Ovary (tissue), 3 donors: ENCODE measurements at regions not wholly inside any gene's neighbourhood (a gene's known extent, or its start where the extent isn't known, plus 50 kb on each side); places are given as distances from the start of the nearest gene placed in this dataset.

ENCODE experiments used
- POLR2A ChIP-seq: fragments of 450-650 bp; IDR thresholded peaks from one replicate; pipeline ENCODE4 v1.6.1; 2017; ENCODE audit warnings: antibody characterized with exemption, mild to moderate bottlenecking, moderate library complexity
- TF ChIP-seq, protein P1 (sequence below), 3 donors: fragments of 450-650 bp in 2 of 3; fragments of 200-600 bp in 1 of 3; IDR thresholded peaks; one replicate each; pipeline versions ENCODE4 v1.5.1 to v1.8.0; 2016 to 2022; ENCODE audit warnings: antibody characterized with exemption in 3 of 3, mild to moderate bottlenecking in 1 of 3
- donor health status: DM: no; HTN: no; CAD: no.

DNA sequence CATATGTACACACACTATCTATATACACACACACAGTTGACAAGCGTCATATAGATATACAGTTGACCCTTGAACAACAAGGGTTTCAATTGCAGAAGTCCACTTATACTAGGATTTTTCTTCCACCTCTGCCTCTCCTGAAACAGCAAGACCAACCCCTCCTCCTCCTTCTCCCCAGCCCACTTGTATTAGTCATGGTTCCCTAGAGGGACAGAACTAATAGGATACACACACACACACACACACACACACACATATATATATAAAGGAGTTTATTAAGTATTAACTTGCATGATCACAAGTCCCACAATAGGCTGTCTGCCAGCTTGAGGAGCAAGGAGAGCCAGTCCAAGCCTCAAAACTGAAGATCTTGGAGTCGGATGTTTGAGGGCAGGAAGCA lies 92.9 kb downstream of the DHCR7 start:
- TF ChIP-seq, protein P1, sequence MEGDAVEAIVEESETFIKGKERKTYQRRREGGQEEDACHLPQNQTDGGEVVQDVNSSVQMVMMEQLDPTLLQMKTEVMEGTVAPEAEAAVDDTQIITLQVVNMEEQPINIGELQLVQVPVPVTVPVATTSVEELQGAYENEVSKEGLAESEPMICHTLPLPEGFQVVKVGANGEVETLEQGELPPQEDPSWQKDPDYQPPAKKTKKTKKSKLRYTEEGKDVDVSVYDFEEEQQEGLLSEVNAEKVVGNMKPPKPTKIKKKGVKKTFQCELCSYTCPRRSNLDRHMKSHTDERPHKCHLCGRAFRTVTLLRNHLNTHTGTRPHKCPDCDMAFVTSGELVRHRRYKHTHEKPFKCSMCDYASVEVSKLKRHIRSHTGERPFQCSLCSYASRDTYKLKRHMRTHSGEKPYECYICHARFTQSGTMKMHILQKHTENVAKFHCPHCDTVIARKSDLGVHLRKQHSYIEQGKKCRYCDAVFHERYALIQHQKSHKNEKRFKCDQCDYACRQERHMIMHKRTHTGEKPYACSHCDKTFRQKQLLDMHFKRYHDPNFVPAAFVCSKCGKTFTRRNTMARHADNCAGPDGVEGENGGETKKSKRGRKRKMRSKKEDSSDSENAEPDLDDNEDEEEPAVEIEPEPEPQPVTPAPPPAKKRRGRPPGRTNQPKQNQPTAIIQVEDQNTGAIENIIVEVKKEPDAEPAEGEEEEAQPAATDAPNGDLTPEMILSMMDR (IDR thresholded peaks at IDR 0.05) = no peak
- TF ChIP-seq POLR2A = no peak
